ENCODE measurements at regions not wholly inside any gene's neighbourhood (a gene's known extent, or its start where the extent isn't known, plus 50 kb on each side); places are given as distances from the start of the nearest gene placed in this dataset.

GRCh38 chr10:111936143-111936542, 247.4 kb downstream of the GPAM start:
- no peak for FAIRE-seq
- DNase-seq (ENCODE audit: extremely low spot score, insufficient read length, low read depth), result no peak

DNA sequence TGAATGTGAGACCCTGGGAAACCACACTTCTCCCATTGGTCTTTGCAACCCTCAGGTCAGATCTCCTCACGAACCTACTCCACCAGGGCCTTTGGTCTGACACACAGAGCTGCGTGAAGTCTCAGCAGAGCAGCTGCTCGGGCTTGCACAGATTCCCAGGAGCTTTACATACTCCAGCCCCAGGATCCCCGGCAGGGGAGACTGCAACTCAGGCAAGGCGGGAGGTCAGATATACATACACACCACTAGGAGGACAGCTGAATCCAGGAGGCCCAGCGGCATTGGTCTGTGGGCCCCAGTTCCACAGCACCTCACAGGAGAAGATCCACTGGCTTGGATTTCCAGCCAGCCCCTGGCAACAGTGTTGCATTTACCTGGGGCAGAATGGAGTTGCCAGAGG, 239.2 kb downstream of the GPAM start:
- DNase-seq (ENCODE audit: extremely low spot score, insufficient read length, low read depth), result no peak

DNA sequence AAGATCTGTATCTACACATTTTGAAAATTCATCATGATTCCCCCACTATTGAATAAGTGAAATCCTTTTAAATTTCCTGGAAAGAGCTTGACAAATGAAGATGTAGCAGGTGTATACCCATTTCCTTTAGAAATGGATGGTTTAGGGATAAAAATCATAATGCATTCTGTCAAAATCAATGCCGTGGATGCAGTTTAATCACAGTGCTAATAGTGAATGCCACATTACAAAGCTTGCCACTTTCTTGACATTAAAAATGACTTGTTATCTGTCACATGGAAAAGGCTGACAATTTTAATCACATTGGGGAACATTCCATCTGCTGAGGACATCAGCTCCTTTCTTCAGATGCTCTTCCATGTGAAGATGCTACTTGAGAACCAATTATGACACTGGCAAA, 229.6 kb downstream of the GPAM start:
- no peak for FAIRE-seq
- no peak for DNase-seq (ENCODE audit: extremely low spot score, insufficient read length, low read depth)

More for the DNA sequence above, 239.2 kb downstream of the GPAM start:
- no peak for FAIRE-seq

- DNase-seq (ENCODE audit: extremely low spot score, insufficient read length, low read depth), result no peak
- FAIRE-seq, result no peak
Measured at GRCh38 chr10:111954386-111954785, 229.2 kb downstream of the GPAM start.

- DNase-seq (ENCODE audit: extremely low spot score, insufficient read length, low read depth), result no peak
- FAIRE-seq, result no peak
Measured at GRCh38 chr10:111956841-111957240, 226.7 kb downstream of the GPAM start.

GRCh38 chr10:111962951-111963350, 220.6 kb downstream of the GPAM start:
- FAIRE-seq (no peak), DNase-seq (ENCODE audit: extremely low spot score, insufficient read length, low read depth) (no peak)

DNA sequence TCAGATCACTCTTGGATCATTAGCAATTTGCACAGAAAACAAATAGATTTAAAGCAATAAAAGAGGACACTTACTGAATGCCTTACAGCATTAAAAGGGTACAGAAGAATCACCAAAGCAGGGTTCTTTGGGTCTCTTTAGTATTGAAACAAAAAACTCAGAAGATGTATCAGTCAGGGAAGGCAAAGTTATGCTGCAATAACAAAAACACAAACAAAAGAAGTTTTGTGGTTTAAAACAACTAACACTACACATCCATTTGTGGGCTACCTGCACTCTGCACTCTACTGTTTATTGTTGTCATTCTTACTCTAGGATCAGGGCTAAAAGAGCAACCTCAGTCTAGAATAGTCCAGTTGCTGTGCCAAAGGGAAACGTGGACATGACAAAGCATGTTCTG, 216.4 kb downstream of the GPAM start:
- FAIRE-seq, result no peak

DNA sequence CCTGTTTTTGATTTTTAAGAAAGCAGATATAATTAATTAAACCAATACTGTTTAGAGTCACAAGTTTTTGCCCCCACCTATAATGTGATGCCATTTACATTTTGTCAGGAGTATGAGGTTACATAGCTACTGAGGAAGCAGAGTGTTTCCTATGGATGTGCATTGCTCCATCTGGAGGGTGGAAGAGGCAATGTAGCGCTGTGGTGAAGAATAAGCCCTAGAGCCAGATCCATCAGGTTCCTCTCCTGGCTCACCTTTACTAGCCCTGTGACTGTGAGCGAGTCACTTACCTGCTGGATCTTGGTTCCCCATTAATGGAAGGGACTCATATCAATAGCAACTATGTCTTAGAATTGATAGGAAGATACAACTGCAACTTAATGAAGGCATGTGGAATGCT, 216.0 kb downstream of the GPAM start:
- no peak for DNase-seq (ENCODE audit: extremely low spot score, insufficient read length, low read depth)
- no peak for FAIRE-seq

More for the DNA sequence above, 216.4 kb downstream of the GPAM start:
- DNase-seq (ENCODE audit: extremely low spot score, insufficient read length, low read depth), result no peak

GRCh38 chr10:111968647-111969046, 214.9 kb downstream of the GPAM start:
- DNase-seq (ENCODE audit: extremely low spot score, insufficient read length, low read depth) (no peak), FAIRE-seq (no peak)

DNA sequence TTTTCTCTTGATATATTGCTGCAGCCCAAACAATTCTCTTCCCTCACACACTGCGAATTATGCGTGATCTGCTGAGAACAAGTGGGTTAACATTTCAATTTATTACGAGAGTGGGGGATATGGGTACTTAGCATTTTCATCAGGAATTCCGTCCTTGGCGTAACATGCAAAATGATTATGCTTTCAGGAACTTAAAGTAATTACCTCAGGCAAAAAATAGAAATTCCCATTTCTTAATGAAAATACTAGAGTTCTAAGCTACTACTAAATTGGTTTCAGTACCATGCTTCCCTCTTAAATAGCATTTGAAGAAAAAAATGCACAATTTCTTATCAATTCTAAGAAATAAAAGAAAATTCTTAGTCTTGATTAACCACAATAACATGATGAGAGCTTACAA, 213.5 kb downstream of the GPAM start:
- DNase-seq (ENCODE audit: extremely low spot score, insufficient read length, low read depth) (no peak), FAIRE-seq (no peak)

GRCh38 chr10:111972109-111972508, 211.5 kb downstream of the GPAM start:
- DNase-seq (ENCODE audit: extremely low spot score, insufficient read length, low read depth) (no peak), FAIRE-seq (no peak)

DNA sequence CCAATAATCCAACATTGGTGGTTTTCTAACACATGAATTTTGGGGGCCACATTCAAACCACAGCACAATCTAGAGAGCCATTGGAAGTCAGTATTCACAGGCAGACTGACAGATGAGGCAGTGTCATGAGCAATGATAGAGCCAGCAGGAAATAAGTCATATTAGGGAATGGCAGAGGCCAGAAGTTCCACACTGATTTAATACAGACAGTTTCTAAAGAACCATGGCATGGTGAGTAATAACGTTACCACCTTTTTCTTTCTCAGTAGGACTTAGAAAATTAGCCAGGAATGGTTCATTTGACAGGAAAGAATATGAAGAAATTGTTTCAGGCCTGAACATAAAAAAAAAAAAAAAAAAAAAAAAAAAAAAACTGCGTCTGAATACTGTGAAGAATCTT, 210.3 kb downstream of the GPAM start:
- FAIRE-seq (no peak), DNase-seq (ENCODE audit: extremely low spot score, insufficient read length, low read depth) (no peak)

DNA sequence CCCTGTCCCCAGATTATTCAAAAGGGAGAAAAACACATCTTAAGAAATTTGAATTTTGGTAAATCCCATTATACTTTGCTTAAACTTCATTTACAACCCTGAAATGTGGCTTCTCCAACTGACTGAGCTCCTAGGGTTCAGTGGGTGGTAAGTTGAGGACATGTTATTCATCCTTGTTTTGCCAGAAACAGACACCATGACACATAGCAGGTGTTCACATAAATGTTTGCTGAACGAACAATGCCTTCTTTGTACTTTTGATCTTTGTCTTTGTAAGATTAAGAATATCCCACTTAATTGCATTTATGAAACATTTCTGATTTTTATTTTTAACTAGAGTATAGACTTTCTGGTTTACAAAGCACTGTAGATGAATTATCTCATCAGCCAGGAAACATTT, 209.7 kb downstream of the GPAM start:
- no peak for FAIRE-seq
- no peak for DNase-seq (ENCODE audit: extremely low spot score, insufficient read length, low read depth)

DNA sequence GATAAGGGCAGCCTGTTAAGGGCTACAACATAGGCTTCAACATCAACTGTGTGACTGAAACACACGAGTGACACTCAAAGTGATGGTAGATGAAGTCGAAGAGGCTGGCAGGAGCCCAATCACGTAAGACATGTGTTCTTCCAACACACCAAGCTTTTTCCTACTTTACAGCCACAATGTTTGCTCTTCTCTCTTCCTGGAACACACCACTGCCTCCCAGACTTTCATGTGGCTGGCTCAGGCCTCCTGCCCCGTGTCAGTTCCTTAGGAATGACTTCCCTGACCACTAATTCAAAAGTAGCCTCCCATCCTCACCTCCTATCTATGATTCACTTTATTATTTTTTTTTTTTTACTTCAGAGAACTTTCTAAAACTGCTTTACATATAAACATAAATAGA, 209.2 kb downstream of the GPAM start:
- no peak for FAIRE-seq

DNA sequence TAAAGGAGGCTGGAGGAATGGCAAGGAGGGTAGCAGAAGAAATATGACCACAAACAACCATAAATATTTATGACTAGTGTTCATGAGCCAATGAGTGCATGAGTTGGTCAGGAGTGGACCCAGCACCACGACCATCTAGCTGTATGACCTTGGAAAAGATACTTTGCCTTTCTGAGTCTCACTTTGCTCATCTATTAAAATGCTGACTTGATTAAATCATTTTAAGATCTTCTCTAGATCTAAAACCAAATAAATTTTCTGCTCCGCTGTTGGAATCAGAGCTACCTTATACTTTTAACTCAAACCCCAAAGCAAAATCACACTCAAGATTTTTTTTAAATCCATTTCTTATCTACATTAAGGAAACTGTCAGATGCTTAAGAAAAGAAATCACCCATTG, 207.0 kb downstream of the GPAM start:
- no peak for FAIRE-seq
- DNase-seq (ENCODE audit: extremely low spot score, insufficient read length, low read depth), result no peak

More for the DNA sequence above, 209.2 kb downstream of the GPAM start:
- no peak for DNase-seq (ENCODE audit: extremely low spot score, insufficient read length, low read depth)

DNA sequence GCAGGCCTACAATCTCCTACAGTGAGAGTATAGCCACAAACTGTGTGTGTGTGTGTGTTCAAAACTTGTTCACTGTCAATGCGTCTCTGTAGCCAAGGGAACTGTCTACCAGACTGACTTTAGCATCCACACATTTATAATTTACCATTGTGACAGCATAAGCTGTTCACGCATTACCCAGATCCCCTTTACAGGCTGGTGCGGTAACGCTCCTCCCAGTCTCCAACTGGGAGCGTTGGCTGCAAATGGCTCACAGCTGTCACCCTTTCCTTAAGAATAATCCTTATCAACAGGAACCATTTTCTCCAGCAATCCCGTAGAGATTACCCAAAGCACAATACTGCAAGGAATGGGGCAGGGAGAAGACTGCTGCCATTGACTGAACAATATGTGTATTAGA, 199.5 kb downstream of the GPAM start:
- FAIRE-seq, result no peak
- no peak for DNase-seq (ENCODE audit: extremely low spot score, insufficient read length, low read depth)

DNA sequence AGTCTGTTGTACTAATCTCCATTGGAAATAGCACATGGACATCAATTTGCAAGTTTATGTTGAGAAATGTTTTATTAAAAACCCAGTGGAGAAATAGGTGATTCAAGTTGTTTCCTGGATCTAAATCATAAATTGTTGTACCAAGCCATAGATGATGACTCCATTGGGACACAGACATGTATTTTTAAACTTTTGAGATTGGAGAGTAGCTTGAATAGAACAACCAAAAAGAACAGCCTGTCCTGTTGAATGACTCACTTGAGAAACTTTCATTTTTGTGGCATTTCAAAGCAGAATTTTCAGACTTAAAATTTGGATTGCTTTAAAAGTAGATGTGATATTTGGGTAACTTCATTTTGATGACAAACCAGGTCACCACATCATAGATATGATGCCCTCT, 197.5 kb downstream of the GPAM start:
- DNase-seq (ENCODE audit: extremely low spot score, insufficient read length, low read depth) (no peak), FAIRE-seq (no peak)

GRCh38 chr10:111988646-111989045, 194.9 kb downstream of the GPAM start:
- no peak for DNase-seq (ENCODE audit: extremely low spot score, insufficient read length, low read depth)
- FAIRE-seq, result no peak

- DNase-seq (ENCODE audit: extremely low spot score, insufficient read length, low read depth) (no peak), FAIRE-seq (no peak)
Measured at GRCh38 chr10:111989136-111989911, 194.2 kb downstream of the GPAM start.

- no peak for DNase-seq (ENCODE audit: extremely low spot score, insufficient read length, low read depth)
- no peak for FAIRE-seq
Measured at GRCh38 chr10:111990734-111991133, 192.8 kb downstream of the GPAM start.

DNA sequence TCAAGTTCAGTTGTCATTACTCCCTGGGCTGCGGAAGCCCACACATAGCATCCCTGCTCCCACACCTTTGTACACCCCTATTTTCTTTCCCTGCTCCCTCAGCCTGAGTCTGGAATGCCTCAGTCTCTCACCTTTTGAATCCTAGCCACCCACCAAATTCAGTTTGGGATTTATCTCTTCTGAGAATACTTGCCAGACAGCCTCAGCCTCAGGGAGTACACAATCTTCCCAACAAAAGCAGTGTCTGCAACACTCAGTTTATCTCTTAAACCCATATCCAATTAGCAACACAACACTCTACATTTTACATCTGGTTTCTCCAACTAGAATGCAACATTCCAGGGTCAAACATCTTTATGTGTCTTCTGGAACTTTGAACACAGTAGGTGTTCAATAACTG, 190.2 kb downstream of the GPAM start:
- no peak for FAIRE-seq
- DNase-seq (ENCODE audit: extremely low spot score, insufficient read length, low read depth), result no peak

DNA sequence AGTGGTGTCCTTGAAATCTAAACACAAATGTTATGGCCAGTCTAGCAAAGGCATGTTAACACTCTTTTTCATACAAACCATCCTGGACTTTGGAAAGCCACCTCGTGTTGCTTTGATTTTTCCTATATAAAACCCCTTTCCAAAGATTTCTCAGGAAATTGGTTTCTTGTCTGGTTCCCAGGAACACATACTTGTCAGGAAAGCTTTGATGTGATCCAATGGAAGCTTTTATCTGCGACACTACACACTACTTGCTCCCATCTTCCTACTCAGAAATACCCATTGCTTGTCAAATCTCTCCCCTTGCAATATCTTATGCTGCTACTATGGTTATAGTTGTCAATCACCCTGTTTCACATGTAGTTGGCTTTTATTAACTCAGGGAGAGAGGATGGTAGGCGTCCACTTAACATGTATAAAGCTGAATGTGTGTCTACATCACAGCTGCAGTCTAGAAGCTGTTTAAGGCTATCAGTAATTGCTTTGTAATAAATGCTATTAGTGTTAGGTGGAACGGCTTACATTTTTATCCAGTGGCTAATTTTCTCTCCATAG, 189.6 kb downstream of the GPAM start:
- DNase-seq (ENCODE audit: extremely low spot score, insufficient read length, low read depth) (no peak), FAIRE-seq (no peak)
